ENCODE measurements at regions not wholly inside any gene's neighbourhood (a gene's known extent, or its start where the extent isn't known, plus 50 kb on each side); places are given as distances from the start of the nearest gene placed in this dataset.
A peak's percentile ranks its signal among the peaks of the same experiment; 100 is the strongest.

GRCh38 chr7:47145186-47145725 is 436.7 kb downstream of the TNS3 start:
- no peak for DNase-seq

- DNase-seq = no peak
These were observed 438.6 kb downstream of the TNS3 start for GRCh38 chr7:47143339-47143738.

GRCh38 chr7:47142867-47143175 is 439.1 kb downstream of the TNS3 start:
- no peak for DNase-seq

- DNase-seq = no peak
These were observed 439.6 kb downstream of the TNS3 start for GRCh38 chr7:47142169-47142866.

GRCh38 chr7:47132471-47132870 is 449.4 kb downstream of the TNS3 start:
- no peak for DNase-seq

DNA sequence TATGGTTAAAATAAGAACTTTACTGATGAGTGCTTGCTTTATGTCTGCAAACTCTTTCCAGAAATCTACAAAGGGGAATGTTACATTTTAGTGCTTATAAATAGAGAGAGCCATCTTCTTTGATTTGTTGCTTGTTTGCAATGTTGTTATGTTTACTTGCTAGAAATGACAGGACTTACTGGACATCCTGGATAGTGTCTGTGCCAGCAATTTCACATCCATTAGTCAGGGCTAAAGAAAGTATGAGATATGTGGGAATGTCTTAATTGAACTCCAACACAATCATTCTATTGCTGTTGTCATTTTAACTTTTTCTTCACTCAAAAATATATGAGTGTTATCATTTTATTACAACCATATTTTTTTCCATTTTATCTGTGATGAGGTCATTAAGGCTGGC is 453.2 kb downstream of the TNS3 start:
- no peak for DNase-seq

GRCh38 chr7:47125529-47125928 is 456.4 kb downstream of the TNS3 start:
- DNase-seq = no peak

- no peak for DNase-seq
These were observed 462.5 kb downstream of the TNS3 start for GRCh38 chr7:47119261-47119865.

DNA sequence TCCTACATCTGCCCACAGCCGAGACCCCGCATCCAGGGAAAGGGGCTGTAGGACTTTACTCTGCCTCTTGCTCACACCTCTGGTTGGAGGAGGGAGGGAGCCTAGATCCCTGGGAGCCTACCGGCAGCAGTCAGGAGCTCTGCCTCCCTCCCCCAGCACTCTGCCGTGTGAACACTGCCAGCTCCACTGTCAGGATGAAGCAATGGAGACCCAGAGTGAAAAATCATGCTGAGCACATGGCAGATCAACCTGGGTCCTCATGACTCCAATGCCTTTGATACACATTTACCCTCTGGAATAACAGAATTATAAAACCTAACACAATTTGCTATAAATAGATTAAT is 477.7 kb downstream of the TNS3 start:
- no peak for DNase-seq

GRCh38 chr7:47103498-47104205 is 478.3 kb downstream of the TNS3 start:
- DNase-seq = no peak

GRCh38 chr7:47102331-47102841 is 479.5 kb downstream of the TNS3 start:
- peak; percentile 2 for DNase-seq

DNA sequence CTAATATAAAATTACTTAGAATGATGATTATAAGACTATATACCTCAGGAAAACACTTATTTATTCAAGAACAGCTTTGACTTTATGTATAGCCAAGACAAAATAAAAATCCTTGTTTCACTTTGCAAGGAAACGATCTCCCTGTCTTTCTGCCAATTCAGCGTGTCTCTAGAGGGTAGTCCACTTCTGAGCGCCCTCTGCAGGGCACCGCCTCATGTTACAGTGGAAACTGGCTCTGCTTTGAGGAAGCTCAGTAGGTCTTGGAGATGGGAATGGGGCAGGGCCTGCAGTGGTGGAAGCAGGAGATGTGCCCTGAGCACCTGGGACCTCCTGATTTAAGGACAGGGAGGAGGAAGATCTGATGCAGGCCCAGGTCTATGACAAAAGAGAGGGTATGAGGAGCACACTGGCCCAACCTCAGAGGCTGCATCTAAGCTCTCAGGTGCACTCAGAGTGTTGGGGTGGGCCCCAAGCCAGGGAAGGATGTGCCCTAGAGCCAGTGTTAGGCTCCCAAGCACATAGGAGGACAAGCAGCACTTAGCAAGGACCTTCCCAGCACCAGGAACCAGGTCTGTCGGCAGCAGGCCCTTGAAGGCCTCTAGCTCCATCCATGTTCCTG is 481.0 kb downstream of the TNS3 start:
- DNase-seq = peak; percentile 2

DNA sequence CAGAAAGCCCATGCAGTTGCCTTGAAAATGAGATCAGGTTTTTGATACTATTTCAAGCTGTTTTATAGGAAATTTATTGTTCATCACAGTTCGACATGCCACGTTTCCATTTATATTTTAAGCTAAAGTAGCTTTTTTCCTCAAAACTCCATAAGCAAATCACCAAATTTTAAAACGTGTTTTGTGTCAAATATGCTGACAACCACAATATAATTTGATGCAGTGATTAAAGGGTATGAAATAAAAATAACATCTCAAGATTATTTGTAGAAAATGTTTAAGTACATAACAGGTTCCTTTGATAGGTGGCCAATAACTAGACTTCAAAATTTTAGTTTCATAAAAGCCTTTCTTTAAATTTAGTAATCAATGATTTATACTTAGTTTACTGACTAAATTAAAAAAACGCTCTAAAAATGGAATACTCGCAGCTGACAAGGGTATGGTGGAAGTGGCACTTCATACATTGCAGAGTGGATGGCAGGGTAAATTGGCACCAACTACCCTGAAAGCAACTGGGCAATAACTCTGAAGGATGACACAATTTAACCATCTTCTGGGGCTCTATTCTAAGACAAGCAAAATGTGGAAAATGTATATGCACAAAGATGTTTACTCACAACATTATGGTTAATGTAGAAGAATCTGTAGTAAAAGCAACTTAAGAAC is 481.6 kb downstream of the TNS3 start:
- no peak for DNase-seq

- no peak for DNase-seq
These were observed 484.5 kb downstream of the TNS3 start for GRCh38 chr7:47097431-47097830.

- no peak for DNase-seq
These were observed 486.0 kb downstream of the TNS3 start for GRCh38 chr7:47095946-47096345.

- DNase-seq = no peak
These were observed 487.4 kb downstream of the TNS3 start for GRCh38 chr7:47094462-47094861.

DNA sequence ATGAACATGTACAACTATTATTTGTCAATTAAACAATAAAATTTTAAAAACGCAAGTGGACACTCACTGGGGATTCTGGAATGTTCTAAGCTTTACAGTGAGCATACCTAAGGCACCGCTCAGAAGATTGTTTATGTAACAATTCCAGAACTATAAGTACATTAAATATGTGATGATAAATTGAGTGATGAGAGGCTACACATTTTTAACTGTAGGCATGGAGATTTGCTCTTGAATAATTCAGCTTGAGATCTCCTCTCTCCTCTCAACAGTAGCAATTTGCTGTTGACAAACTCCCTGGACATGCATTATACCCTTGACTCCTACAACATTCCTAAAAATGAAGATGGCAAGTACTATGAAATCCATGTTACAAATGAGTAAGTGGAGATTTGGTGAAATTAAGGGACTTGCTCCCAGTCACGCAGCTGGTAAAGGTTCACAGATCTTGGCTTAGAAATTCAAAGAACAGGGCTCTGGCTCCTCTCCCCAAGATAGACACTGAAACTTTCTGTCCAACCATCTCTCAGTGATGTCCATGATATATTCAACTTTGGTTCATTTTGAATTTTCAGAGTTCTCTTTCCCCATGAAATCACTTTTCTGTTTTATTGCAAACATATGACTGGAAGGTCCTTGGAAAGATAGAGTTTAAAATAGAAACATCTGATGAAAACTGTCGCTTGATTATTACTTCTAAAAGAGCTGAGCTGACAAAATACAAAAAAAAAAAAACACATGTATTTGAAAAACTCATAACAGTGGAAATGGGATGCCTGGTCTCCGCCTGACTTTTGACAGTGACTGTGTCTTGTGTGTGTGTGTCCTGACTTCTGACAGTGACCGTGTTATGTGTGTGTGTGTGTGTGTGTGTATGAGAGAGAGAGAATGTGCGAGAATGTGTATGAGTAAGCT is 488.3 kb downstream of the TNS3 start:
- DNase-seq = no peak

GRCh38 chr7:47092336-47092735 is 489.6 kb downstream of the TNS3 start:
- no peak for DNase-seq

DNA sequence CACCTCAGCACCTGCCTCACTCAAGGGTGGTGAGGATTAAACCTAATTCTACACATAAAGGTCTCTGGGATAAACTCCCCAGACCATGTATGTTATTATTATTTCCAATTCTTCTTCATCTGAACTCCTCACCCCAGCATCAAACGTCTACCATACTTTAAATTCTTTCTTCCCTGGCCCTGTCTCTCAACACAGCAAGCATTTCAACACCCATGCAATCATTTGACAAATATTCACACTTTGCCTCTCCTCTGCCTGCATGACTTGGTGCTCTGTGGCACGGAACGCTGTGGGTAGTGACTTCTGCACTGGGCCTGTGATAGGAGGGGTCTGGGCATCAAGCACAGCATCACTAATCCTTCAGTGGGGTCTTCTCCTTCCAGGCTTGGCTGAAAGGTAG is 490.8 kb downstream of the TNS3 start:
- no peak for DNase-seq

GRCh38 chr7:47089461-47089860 is 492.4 kb downstream of the TNS3 start:
- DNase-seq = no peak

DNA sequence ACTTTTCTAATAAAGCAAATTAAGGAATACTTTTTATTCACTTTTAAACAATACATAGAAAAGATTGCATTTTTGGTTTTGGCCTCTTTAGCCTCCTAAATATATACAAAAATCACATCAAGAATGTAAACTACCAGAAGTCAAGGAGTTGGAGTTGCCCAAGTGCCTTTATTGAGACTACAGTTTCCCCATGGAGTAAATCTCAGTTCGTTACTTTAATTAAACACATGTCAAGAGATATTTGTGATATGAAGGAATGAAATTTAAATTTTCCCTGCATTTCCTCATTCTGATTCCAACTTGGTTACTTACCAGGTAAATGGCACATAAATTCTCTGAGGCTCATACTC is 492.9 kb downstream of the TNS3 start:
- DNase-seq = no peak

Data from KG1 (cell line).